RWPE1 (cell line): ENCODE measurements at regions not wholly inside any gene's neighbourhood (a gene's known extent, or its start where the extent isn't known, plus 50 kb on each side); places are given as distances from the start of the nearest gene placed in this dataset.
A peak's percentile ranks its signal among the peaks of the same experiment; 100 is the strongest.

ENCODE experiments used
- CTCF ChIA-PET: fragments of 350-600 bp; sonication (Branson Sonifier 250); formaldehyde crosslinking; extraction: SDS; loops from one replicate; lab custom pipeline; 2021; lab: Yijun Ruan, JAX
- POLR2A ChIA-PET: fragments of 400-600 bp; formaldehyde crosslinking; extraction: SDS; loops from one replicate; lab custom pipeline; 2020; ENCODE audit warnings: antibody characterized with exemption; ENCODE audit not compliant: low non-redundant PET; lab: Yijun Ruan, JAX
- DNase-seq: peaks from one replicate; pipeline ENCODE4 v3.0.0; 2012; ENCODE audit warnings: low spot score
- H3K27ac ChIP-seq: fragments of 450-650 bp; 2 replicates; pipeline ENCODE4 v1.5.1; 2017
- TF ChIP-seq, protein P1 (sequence below): fragments of 450-650 bp; conservative IDR thresholded peaks from 2 replicates; pipeline ENCODE4 v1.5.1; 2017; ENCODE audit warnings: low read depth, mild to moderate bottlenecking

GRCh38 chr12:92509156-92509738, 193.5 kb upstream of the PLEKHG7 start:
- DNase-seq, result peak; percentile 23
- TF ChIP-seq, protein P1, sequence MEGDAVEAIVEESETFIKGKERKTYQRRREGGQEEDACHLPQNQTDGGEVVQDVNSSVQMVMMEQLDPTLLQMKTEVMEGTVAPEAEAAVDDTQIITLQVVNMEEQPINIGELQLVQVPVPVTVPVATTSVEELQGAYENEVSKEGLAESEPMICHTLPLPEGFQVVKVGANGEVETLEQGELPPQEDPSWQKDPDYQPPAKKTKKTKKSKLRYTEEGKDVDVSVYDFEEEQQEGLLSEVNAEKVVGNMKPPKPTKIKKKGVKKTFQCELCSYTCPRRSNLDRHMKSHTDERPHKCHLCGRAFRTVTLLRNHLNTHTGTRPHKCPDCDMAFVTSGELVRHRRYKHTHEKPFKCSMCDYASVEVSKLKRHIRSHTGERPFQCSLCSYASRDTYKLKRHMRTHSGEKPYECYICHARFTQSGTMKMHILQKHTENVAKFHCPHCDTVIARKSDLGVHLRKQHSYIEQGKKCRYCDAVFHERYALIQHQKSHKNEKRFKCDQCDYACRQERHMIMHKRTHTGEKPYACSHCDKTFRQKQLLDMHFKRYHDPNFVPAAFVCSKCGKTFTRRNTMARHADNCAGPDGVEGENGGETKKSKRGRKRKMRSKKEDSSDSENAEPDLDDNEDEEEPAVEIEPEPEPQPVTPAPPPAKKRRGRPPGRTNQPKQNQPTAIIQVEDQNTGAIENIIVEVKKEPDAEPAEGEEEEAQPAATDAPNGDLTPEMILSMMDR, result no peak
- ChIA-PET POLR2A (no interaction called here), CTCF (no interaction called here)
- H3K27ac ChIP-seq, result peak overlapping the region; percentile 93; the same call in 1 of the 2 replicates

GRCh38 chr12:92506891-92507290, 195.9 kb upstream of the PLEKHG7 start:
- CTCF ChIA-PET, result interaction anchor here (0.7 to 1.1 kb wide), 2 partner anchors 39 to 695 kb away, joined by 3 read pairs; no protein-coding TSS in a partner anchor
- peak; percentile 16 for DNase-seq
- POLR2A ChIA-PET, result no interaction called here

GRCh38 chr12:92506460-92506859, 196.3 kb upstream of the PLEKHG7 start:
- TF ChIP-seq, protein P1, result no peak
- CTCF ChIA-PET, result interaction anchor here (0.5 to 0.7 kb wide), 3 partner anchors 20 to 695 kb away, joined by 3 to 4 read pairs (median 3); no protein-coding TSS in a partner anchor
- POLR2A ChIA-PET, result no interaction called here
- peak overlapping the region; percentile 68 for H3K27ac ChIP-seq
- peak; percentile 15 for DNase-seq

More at GRCh38 chr12:92506891-92507290, 195.9 kb upstream of the PLEKHG7 start:
- peak overlapping the region; percentile 68 for H3K27ac ChIP-seq
- TF ChIP-seq, protein P1, result no peak

GRCh38 chr12:92505254-92506231, 197.2 kb upstream of the PLEKHG7 start:
- peak overlapping the region; percentile 41 for H3K27ac ChIP-seq
- TF ChIP-seq, protein P1, result no peak
- ChIA-PET CTCF (interaction anchor here (0.5 to 0.9 kb wide), 7 partner anchors 19 to 1596 kb away, joined by 3 to 5 read pairs (median 3); partner anchors contain the start of gene BTG1), POLR2A (interaction anchor here (0.7 kb wide), 1 partner anchor 164 kb away, joined by 5 read pairs; no protein-coding TSS in a partner anchor)
- DNase-seq, result no peak

- POLR2A ChIA-PET, result interaction anchor here (0.7 kb wide), 1 partner anchor 165 kb away, joined by 5 read pairs; no protein-coding TSS in a partner anchor
- no peak for DNase-seq
- TF ChIP-seq, protein P1, result no peak
- CTCF ChIA-PET, result interaction anchor here (0.9 to 1.2 kb wide), 2 partner anchors 66 to 84 kb away, joined by 3 to 5 read pairs; no protein-coding TSS in a partner anchor
- H3K27ac ChIP-seq, result no peak overlapping the region
These were observed 198.2 kb upstream of the PLEKHG7 start for GRCh38 chr12:92504594-92504981.
